Nephron (organoid): ENCODE measurements at regions not wholly inside any gene's neighbourhood (a gene's known extent, or its start where the extent isn't known, plus 50 kb on each side); places are given as distances from the start of the nearest gene placed in this dataset.

Experiments
- H3K27ac Mint-ChIP-seq, 3 experiments: 2 replicates each; pipeline ENCODE4 v1.8.0; 2020; ENCODE audit warnings: mixed read lengths in 3 of 3, mild to moderate bottlenecking in 2 of 3, moderate library complexity in 1 of 3
- H3K27me3 Mint-ChIP-seq: 2 replicates; pipeline ENCODE4 v1.8.0; 2021; ENCODE audit warnings: low read depth, mild to moderate bottlenecking, moderate library complexity, mixed read lengths
- H3K36me3 Mint-ChIP-seq: 2 replicates; pipeline ENCODE4 v1.8.0; 2020; ENCODE audit warnings: low read depth, mixed read lengths
- H3K4me1 Mint-ChIP-seq: 2 replicates; pipeline ENCODE4 v1.8.0; 2020; ENCODE audit warnings: mixed read lengths
- H3K4me3 Mint-ChIP-seq, 3 experiments: 2 replicates each; pipeline ENCODE4 v1.8.0; 2020; ENCODE audit warnings: mild to moderate bottlenecking in 3 of 3, mixed read lengths in 3 of 3, moderate library complexity in 2 of 3
- H3K9me3 Mint-ChIP-seq: 2 replicates; pipeline ENCODE4 v1.8.0; 2020; ENCODE audit warnings: mixed read lengths
- TF ChIP-seq, protein P1 (sequence below), 3 experiments: fragments of 200-600 bp; sonication (generic); IDR thresholded peaks; one replicate each; pipeline ENCODE4 v1.5.0; 2021; ENCODE audit warnings: antibody characterized with exemption in 3 of 3; ENCODE audit not compliant: unreplicated experiment in 3 of 3

GRCh38 chr5:158514319-158514985 is 585.3 kb downstream of the EBF1 start:
- no peaks in the 10 kb centered on the region for H3K4me1 Mint-ChIP-seq
- H3K27ac Mint-ChIP-seq = no peak overlapping the region
- TF ChIP-seq, protein P1, sequence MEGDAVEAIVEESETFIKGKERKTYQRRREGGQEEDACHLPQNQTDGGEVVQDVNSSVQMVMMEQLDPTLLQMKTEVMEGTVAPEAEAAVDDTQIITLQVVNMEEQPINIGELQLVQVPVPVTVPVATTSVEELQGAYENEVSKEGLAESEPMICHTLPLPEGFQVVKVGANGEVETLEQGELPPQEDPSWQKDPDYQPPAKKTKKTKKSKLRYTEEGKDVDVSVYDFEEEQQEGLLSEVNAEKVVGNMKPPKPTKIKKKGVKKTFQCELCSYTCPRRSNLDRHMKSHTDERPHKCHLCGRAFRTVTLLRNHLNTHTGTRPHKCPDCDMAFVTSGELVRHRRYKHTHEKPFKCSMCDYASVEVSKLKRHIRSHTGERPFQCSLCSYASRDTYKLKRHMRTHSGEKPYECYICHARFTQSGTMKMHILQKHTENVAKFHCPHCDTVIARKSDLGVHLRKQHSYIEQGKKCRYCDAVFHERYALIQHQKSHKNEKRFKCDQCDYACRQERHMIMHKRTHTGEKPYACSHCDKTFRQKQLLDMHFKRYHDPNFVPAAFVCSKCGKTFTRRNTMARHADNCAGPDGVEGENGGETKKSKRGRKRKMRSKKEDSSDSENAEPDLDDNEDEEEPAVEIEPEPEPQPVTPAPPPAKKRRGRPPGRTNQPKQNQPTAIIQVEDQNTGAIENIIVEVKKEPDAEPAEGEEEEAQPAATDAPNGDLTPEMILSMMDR (IDR thresholded peaks at IDR 0.05; ENCODE audit: unreplicated experiment in 3 of 3) = no peak
- H3K4me3 Mint-ChIP-seq = no peak overlapping the region
- H3K9me3 Mint-ChIP-seq = no peaks in the 10 kb centered on the region
- no peaks in the 10 kb centered on the region for H3K36me3 Mint-ChIP-seq
- peaks cover 6% of the 10 kb centered on the region for H3K27me3 Mint-ChIP-seq

- Mint-ChIP-seq H3K4me1 (no peaks in the 10 kb centered on the region), H3K36me3 (no peaks in the 10 kb centered on the region), H3K9me3 (no peaks in the 10 kb centered on the region), H3K4me3 (no peak overlapping the region), H3K27ac (peak overlapping the region in 1 of 3 experiments; percentile 58), H3K27me3 (peaks cover 6% of the 10 kb centered on the region)
- TF ChIP-seq, protein P1 (IDR thresholded peaks at IDR 0.05; ENCODE audit: unreplicated experiment in 3 of 3) = no peak
Measured at GRCh38 chr5:158513490-158514318, 586.0 kb downstream of the EBF1 start.

GRCh38 chr5:158511454-158511853 is 588.3 kb downstream of the EBF1 start:
- no peak overlapping the region for H3K27ac Mint-ChIP-seq

DNA sequence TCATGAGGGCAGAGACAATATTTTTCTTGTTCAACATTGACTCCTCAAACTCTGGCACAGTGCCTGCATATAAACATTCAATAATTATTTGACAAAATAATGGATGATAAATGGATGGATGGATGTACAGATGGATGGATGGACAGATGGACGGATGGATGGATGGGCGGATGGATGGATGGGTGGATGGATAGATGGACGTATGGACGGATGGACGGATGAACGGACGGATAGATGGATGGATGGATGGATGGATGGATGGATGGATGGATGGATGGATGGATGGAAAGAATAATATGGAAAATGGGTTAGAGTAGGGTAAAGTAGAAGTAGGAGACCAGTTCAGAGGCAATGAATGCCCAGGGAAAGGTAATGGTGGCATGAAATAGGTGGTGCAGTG is 589.2 kb downstream of the EBF1 start:
- Mint-ChIP-seq H3K4me3 (no peak overlapping the region), H3K36me3 (peaks cover 7% of the 10 kb centered on the region), H3K27ac (no peak overlapping the region), H3K4me1 (no peaks in the 10 kb centered on the region), H3K27me3 (peaks cover 6% of the 10 kb centered on the region), H3K9me3 (peaks cover 17% of the 10 kb centered on the region)
- TF ChIP-seq, protein P1 (IDR thresholded peaks at IDR 0.05; ENCODE audit: unreplicated experiment in 3 of 3) = no peak

More at GRCh38 chr5:158511454-158511853, 588.3 kb downstream of the EBF1 start:
- Mint-ChIP-seq H3K4me3 (no peak overlapping the region), H3K4me1 (no peaks in the 10 kb centered on the region), H3K27me3 (peaks cover 6% of the 10 kb centered on the region), H3K36me3 (peaks cover 1% of the 10 kb centered on the region), H3K9me3 (peaks cover 8% of the 10 kb centered on the region)
- TF ChIP-seq, protein P1 (IDR thresholded peaks at IDR 0.05; ENCODE audit: unreplicated experiment in 3 of 3) = no peak

GRCh38 chr5:158506648-158507047 is 593.1 kb downstream of the EBF1 start:
- H3K9me3 Mint-ChIP-seq = peaks cover 25% of the 10 kb centered on the region
- H3K4me3 Mint-ChIP-seq = no peak overlapping the region
- TF ChIP-seq, protein P1 (IDR thresholded peaks at IDR 0.05; ENCODE audit: unreplicated experiment in 3 of 3) = no peak
- H3K4me1 Mint-ChIP-seq = no peaks in the 10 kb centered on the region
- H3K27me3 Mint-ChIP-seq = no peaks in the 10 kb centered on the region
- H3K36me3 Mint-ChIP-seq = peaks cover 14% of the 10 kb centered on the region
- H3K27ac Mint-ChIP-seq = no peak overlapping the region
